ENCODE measurements at regions not wholly inside any gene's neighbourhood (a gene's known extent, or its start where the extent isn't known, plus 50 kb on each side); places are given as distances from the start of the nearest gene placed in this dataset.
A peak's percentile ranks its signal among the peaks of the same experiment; 100 is the strongest.

DNA sequence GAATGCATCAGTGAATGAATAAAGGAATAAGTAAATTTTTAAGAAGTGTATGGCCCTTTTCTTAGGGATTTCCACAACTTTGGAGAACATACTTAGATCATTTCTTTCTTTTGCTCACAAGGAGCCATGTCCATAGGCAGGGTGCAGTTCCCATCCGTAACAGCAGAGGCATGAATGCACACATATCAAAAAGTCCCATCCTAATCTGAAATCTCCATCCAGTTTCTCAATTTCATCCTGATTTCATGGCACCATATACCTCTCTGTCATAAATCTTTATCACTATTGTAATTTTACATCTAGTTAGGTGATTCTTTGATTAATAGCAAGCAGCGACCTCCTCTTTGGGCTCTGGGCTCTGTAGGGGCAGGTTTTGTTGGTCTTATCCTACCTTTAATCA lies 359.2 kb downstream of the RRAGC start:
- Histone ChIP-seq H3K56ac (ENCODE audit: insufficient read length, low read depth, low read length) (no peak overlapping the region), H2BK5ac (ENCODE audit: insufficient read length, low read length) (no peak overlapping the region), H3K18ac (ENCODE audit: insufficient read length, low read depth, low read length) (no peak overlapping the region), H2BK15ac (ENCODE audit: low read depth, low read length) (no peak overlapping the region), H3K23me2 (ENCODE audit: insufficient read length, low read depth, low read length, poor library complexity, severe bottlenecking) (no peaks in the 10 kb centered on the region), H3K4ac (ENCODE audit: low read depth, low read length) (no peak overlapping the region), H3K14ac (ENCODE audit: insufficient read depth, low read length) (no peak overlapping the region), H3K9me3 (ENCODE audit: control insufficient read depth, low read depth, low read length) (no peaks in the 10 kb centered on the region), H4K20me1 (ENCODE audit: control insufficient read depth, insufficient read depth, insufficient read length) (no peaks in the 10 kb centered on the region), H2BK20ac (ENCODE audit: low read depth, low read length, poor library complexity, severe bottlenecking) (no peak overlapping the region), H3K9ac (ENCODE audit: extremely low read depth, insufficient read length, low read length) (no peak overlapping the region), H3K23ac (ENCODE audit: insufficient read length, low read depth, low read length) (no peak overlapping the region), H2BK12ac (ENCODE audit: insufficient read length, low read depth, low read length) (no peak overlapping the region), H4K8ac (replicated peaks; ENCODE audit: insufficient read length, low read depth, low read length) (no peak overlapping the region), H3K4me1 (ENCODE audit: insufficient read depth, low read length) (peaks cover 16% of the 10 kb centered on the region; the same call in 1 of the 2 replicates), H4K5ac (ENCODE audit: insufficient read length, low read depth, low read length) (no peak overlapping the region), H3K79me2 (ENCODE audit: insufficient read depth, low read length) (no peaks in the 10 kb centered on the region), H3K27me3 (ENCODE audit: insufficient read depth, low read length) (no peaks in the 10 kb centered on the region; the same call in 1 of the 2 replicates), H2AK5ac (ENCODE audit: insufficient read length, low read length) (no peak overlapping the region), H3K27ac (ENCODE audit: insufficient read length, low read depth, low read length) (no peak overlapping the region), H2AFZ (ENCODE audit: low read length) (no peak overlapping the region), H3K79me1 (ENCODE audit: insufficient read depth, low read depth, low read length, poor library complexity, severe bottlenecking) (no peaks in the 10 kb centered on the region), H4K91ac (ENCODE audit: insufficient read length, low read depth, low read length) (no peak overlapping the region), H3K4me2 (ENCODE audit: insufficient read depth, insufficient read length, low read length) (no peak overlapping the region), H2BK120ac (ENCODE audit: low read depth, low read length, poor library complexity, severe bottlenecking) (no peak overlapping the region), H3T11ph (ENCODE audit: low read length) (no peak overlapping the region)
- peaks cover 42% of the 10 kb centered on the region in 2 experiments for H3K4me1 Mint-ChIP-seq
- no peak for DNase-seq
- no peak overlapping the region for H3K4me3 Mint-ChIP-seq
- H3K27ac Mint-ChIP-seq: no peak overlapping the region
- no peaks in the 10 kb centered on the region for H3K9me3 Mint-ChIP-seq
- no peaks in the 10 kb centered on the region for H3K36me3 Mint-ChIP-seq (ENCODE audit: insufficient read depth in 1 of 3, low read depth in 3 of 3)
- WGBS (ENCODE audit: extremely low coverage, insufficient read length, low lambda C conversion rate): no CpG with 5 or more reads among the region's 2 CpGs
- TF ChIP-seq, protein P1, sequence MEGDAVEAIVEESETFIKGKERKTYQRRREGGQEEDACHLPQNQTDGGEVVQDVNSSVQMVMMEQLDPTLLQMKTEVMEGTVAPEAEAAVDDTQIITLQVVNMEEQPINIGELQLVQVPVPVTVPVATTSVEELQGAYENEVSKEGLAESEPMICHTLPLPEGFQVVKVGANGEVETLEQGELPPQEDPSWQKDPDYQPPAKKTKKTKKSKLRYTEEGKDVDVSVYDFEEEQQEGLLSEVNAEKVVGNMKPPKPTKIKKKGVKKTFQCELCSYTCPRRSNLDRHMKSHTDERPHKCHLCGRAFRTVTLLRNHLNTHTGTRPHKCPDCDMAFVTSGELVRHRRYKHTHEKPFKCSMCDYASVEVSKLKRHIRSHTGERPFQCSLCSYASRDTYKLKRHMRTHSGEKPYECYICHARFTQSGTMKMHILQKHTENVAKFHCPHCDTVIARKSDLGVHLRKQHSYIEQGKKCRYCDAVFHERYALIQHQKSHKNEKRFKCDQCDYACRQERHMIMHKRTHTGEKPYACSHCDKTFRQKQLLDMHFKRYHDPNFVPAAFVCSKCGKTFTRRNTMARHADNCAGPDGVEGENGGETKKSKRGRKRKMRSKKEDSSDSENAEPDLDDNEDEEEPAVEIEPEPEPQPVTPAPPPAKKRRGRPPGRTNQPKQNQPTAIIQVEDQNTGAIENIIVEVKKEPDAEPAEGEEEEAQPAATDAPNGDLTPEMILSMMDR (conservative IDR thresholded peaks at IDR 0.05): peak; percentile 67
- H3K27me3 Mint-ChIP-seq (ENCODE audit: low read depth): peaks cover 9% of the 10 kb centered on the region

Measured in H9 (cell line).